Tibial nerve (tissue), 4 donors: ENCODE measurements at regions not wholly inside any gene's neighbourhood (a gene's known extent, or its start where the extent isn't known, plus 50 kb on each side); places are given as distances from the start of the nearest gene placed in this dataset.

Experiments used
- DNase-seq, 2 donors: peaks; one replicate each; pipeline ENCODE4 v3.0.0-alpha.2; 2019; ENCODE audit warnings: low spot score in 2 of 2
- H3K27ac ChIP-seq, 4 donors: fragments of 200-600 bp; sonication (generic) in 3 of 4; one replicate each; pipeline ENCODE4 v1.5.1; 2017 to 2019; ENCODE audit warnings: mild to moderate bottlenecking in 1 of 4
- H3K27me3 ChIP-seq, 2 donors: fragments of 200-600 bp; sonication (generic) in 1 of 2; one replicate each; pipeline versions ENCODE4 v1.5.1 to v1.6.0; 2017 to 2019
- H3K36me3 ChIP-seq, 3 donors: fragments of 200-600 bp; sonication (generic); one replicate each; pipeline ENCODE4 v1.5.1; 2018 to 2019
- H3K4me1 ChIP-seq, 4 donors: fragments of 200-600 bp; sonication (generic) in 3 of 4; one replicate each; pipeline ENCODE4 v1.5.1; 2017 to 2019
- H3K4me3 ChIP-seq, 4 donors: fragments of 200-600 bp; sonication (generic) in 3 of 4; one replicate each; pipeline ENCODE4 v1.5.1; 2017 to 2019; ENCODE audit warnings: mild to moderate bottlenecking in 1 of 4, moderate library complexity in 1 of 4
- H3K9me3 ChIP-seq, 4 donors: fragments of 200-600 bp; sonication (generic) in 3 of 4; one replicate each; pipeline ENCODE4 v1.5.1; 2017 to 2019
- EP300 ChIP-seq, 2 donors: sonication (generic); formaldehyde crosslinking; IDR thresholded peaks; one replicate each; pipeline ENCODE4 v1.6.1; 2017; ENCODE audit warnings: antibody characterized with exemption in 2 of 2, mild to moderate bottlenecking in 1 of 2
- POLR2A ChIP-seq, 2 donors: fragments of 450-650 bp; IDR thresholded peaks; one replicate each; pipeline ENCODE4 v1.6.1; 2017; ENCODE audit warnings: antibody characterized with exemption in 2 of 2, mild to moderate bottlenecking in 2 of 2, moderate library complexity in 2 of 2
- WGBS, 2 donors: methylation state at CpG; one replicate each; pipeline ENCODE4 v1.1.5; 2018; 5-methylcytosine and 5-hydroxymethylcytosine counted together
- TF ChIP-seq, protein P1 (sequence below), 5 experiments: fragments of 200-600 bp in 3 of 5; fragments of 450-650 bp in 2 of 5; sonication (generic) in 3 of 5; IDR thresholded peaks; one replicate each; pipeline ENCODE4 v1.5.1; 2016 to 2019; ENCODE audit warnings: antibody characterized with exemption in 5 of 5, mild to moderate bottlenecking in 3 of 5, moderate library complexity in 2 of 5

DNA sequence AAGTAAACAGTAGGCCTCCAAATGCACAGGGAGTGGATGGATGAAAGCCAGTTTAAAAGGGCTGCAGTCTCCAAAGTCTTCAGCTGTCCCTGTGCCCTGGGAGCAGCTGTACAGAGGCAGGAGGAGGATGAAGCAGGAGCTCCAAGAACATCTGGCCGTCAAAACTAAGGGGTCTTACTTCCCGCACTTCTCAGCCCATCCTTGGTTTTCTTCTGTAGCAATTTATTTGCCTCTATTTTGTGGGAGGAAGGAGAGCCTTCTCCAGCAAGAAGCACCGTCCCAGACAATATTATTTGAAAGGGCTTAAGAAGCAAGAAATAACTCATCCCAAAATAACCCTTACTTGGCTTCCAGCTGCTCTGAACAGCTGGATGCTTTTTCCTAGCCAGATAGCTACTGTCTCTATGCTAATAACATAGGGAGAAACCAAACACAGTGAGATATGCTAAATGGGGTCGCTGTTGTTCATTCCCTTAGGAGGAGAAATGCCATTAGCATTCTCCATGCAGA, 133.2 kb downstream of the SPATA19 start:
- no peak for DNase-seq
- Histone ChIP-seq H3K4me3 (no peak overlapping the region), H3K4me1 (no peaks in the 10 kb centered on the region), H3K9me3 (peaks cover 0 to 2% (median 0%) of the 10 kb centered on the region in 4 donors), H3K36me3 (no peaks in the 10 kb centered on the region), H3K27me3 (no peaks in the 10 kb centered on the region), H3K27ac (no peak overlapping the region)
- TF ChIP-seq, protein P1, sequence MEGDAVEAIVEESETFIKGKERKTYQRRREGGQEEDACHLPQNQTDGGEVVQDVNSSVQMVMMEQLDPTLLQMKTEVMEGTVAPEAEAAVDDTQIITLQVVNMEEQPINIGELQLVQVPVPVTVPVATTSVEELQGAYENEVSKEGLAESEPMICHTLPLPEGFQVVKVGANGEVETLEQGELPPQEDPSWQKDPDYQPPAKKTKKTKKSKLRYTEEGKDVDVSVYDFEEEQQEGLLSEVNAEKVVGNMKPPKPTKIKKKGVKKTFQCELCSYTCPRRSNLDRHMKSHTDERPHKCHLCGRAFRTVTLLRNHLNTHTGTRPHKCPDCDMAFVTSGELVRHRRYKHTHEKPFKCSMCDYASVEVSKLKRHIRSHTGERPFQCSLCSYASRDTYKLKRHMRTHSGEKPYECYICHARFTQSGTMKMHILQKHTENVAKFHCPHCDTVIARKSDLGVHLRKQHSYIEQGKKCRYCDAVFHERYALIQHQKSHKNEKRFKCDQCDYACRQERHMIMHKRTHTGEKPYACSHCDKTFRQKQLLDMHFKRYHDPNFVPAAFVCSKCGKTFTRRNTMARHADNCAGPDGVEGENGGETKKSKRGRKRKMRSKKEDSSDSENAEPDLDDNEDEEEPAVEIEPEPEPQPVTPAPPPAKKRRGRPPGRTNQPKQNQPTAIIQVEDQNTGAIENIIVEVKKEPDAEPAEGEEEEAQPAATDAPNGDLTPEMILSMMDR (IDR thresholded peaks at IDR 0.05), result no peak
- WGBS, 2 donors, result 18 to 23% methylated on average over 4 of the region's 4 CpGs

DNA sequence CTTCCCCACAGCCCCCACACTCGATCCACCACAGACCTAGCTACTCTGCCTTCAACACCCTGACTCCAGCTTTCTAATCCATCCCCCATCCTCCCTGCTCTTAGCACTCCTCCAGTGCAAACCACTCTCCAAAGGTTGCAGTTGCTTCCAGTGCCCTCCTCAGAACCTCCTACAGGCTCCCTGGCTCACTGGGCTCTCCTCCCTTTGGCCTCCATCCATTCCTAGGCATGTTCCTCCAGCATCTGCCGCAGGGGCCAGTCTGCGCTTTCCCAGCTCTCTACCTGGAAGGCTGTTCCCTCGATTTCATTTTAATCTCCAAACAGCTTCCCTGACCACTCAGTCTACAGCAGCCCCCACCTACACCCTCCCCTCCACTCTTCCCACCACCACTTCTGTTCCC, 133.8 kb downstream of the SPATA19 start:
- Histone ChIP-seq H3K4me1 (no peaks in the 10 kb centered on the region), H3K27me3 (no peaks in the 10 kb centered on the region), H3K4me3 (no peak overlapping the region), H3K36me3 (no peaks in the 10 kb centered on the region), H3K27ac (no peak overlapping the region), H3K9me3 (peaks cover 0 to 4% (median 0%) of the 10 kb centered on the region in 4 donors)
- 54 to 58% methylated on average over 4 of the region's 4 CpGs for WGBS, 2 donors
- DNase-seq, result no peak
- TF ChIP-seq EP300 (IDR thresholded peaks at IDR 0.05) (no peak), POLR2A (IDR thresholded peaks at IDR 0.05) (no peak)
- TF ChIP-seq, protein P1 (IDR thresholded peaks at IDR 0.05), result no peak

DNA sequence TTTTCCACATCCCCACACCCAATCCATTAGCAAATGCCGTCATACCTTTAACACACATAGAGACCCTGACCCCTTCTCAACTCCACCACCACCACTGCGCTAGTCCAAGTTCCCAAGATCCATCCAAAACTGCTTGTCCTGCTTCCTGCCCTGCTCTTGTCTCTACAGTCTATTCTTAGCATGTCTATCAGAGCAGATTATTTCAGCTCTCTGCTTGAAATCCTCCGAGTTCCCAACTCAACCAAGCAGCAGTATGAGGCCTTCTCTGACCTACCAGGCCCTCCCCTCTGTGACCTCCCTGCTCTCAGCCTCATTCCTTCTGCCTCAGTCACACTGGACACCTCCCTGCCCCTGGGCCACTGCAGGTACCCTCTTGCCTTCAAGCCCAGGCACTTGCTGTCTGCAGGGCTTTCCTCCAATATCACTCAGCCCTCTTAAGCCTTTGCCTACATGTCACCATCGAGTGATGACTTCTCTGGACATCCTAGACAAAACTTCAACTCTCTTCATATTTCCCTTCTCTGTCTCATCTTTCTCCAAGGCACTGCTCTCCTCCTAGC, 134.6 kb downstream of the SPATA19 start:
- DNase-seq, result no peak
- TF ChIP-seq POLR2A (IDR thresholded peaks at IDR 0.05), result no peak
- TF ChIP-seq EP300 (IDR thresholded peaks at IDR 0.05), result no peak
- TF ChIP-seq, protein P1 (IDR thresholded peaks at IDR 0.05), result no peak
- 77 to 81% methylated on average over 4 of the region's 4 CpGs for WGBS, 2 donors
- Histone ChIP-seq H3K4me3 (no peak overlapping the region), H3K27ac (no peak overlapping the region), H3K36me3 (no peaks in the 10 kb centered on the region), H3K9me3 (peaks cover 0 to 4% (median 0%) of the 10 kb centered on the region in 4 donors), H3K4me1 (no peaks in the 10 kb centered on the region), H3K27me3 (no peaks in the 10 kb centered on the region)

DNA sequence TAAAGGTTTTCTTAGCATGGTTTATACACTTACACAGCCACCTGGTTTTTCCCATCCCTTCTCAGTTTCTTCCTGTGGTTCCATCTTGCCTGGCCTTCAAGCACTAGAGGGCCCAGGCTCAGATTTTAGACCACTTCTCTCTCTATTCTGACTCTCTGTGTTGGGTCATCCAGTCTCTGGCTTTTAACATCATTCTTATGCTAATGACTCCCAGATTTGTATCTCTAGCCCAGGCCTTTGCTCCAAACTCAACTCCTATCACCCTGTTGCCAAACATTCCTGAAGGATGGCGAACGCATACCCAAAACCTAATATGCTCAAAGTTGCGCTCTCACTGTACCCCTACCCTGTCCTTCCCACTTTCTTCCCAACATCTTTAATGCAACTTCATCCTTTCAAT, 135.1 kb downstream of the SPATA19 start:
- DNase-seq, result no peak
- Histone ChIP-seq H3K27ac (no peak overlapping the region), H3K9me3 (peaks cover 0 to 4% (median 0%) of the 10 kb centered on the region in 4 donors), H3K27me3 (no peaks in the 10 kb centered on the region), H3K4me1 (no peaks in the 10 kb centered on the region), H3K4me3 (no peak overlapping the region), H3K36me3 (no peaks in the 10 kb centered on the region)
- WGBS, 2 donors, result 75 to 78% methylated on average over 3 of the region's 3 CpGs
- TF ChIP-seq POLR2A (IDR thresholded peaks at IDR 0.05) (no peak), EP300 (IDR thresholded peaks at IDR 0.05) (no peak)
- TF ChIP-seq, protein P1 (IDR thresholded peaks at IDR 0.05), result no peak

DNA sequence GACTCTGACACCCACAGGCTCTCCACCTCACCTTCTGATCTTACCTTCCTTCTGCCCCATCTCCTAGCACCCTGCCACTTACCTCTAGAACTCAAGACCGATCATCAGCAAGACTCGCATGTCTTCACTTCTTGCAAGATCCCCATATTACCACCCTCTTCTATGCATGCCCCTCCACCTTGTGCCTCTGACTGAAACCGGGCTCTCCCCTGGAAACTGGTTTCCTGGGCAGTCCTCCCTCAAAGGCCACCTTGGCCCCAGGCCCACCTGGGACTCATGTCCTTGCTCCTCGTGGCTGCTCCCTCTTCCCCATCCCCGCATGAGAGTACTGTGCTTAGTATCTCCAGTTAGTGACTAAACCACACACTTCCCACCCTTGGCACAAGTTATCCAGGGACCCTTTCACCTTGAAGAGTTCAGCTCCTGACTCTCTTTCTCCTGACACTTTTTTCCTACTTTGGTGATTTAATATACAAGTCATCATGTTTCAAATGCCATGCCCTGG, 136.7 kb downstream of the SPATA19 start:
- no peaks in the 10 kb centered on the region for H3K27me3 ChIP-seq
- DNase-seq, result no peak
- H3K27ac ChIP-seq, result no peak overlapping the region
- H3K4me3 ChIP-seq, result no peak overlapping the region
- 90 to 91% methylated on average over 5 of the region's 5 CpGs for WGBS, 2 donors
- no peaks in the 10 kb centered on the region for H3K36me3 ChIP-seq
- no peaks in the 10 kb centered on the region for H3K4me1 ChIP-seq
- TF ChIP-seq EP300 (IDR thresholded peaks at IDR 0.05), result no peak
- TF ChIP-seq, protein P1 (IDR thresholded peaks at IDR 0.05), result no peak
- TF ChIP-seq POLR2A (IDR thresholded peaks at IDR 0.05), result no peak
- peaks cover 0 to 4% (median 0%) of the 10 kb centered on the region in 4 donors for H3K9me3 ChIP-seq
